Stimulated activated CD4-positive, alpha-beta T cell treated with anti-CD3 and anti-CD28 coated beads, Interleukin-15, amount 100 ng/mL, for 1 hour (primary cell): ENCODE measurements at regions not wholly inside any gene's neighbourhood (a gene's known extent, or its start where the extent isn't known, plus 50 kb on each side); places are given as distances from the start of the nearest gene placed in this dataset.

Experiments used
- DNase-seq, 2 donors: peaks; one replicate each; pipeline ENCODE4 v3.0.0-alpha.2; 2020; ENCODE audit warnings: low read depth in 1 of 2, low spot score in 1 of 2

DNA sequence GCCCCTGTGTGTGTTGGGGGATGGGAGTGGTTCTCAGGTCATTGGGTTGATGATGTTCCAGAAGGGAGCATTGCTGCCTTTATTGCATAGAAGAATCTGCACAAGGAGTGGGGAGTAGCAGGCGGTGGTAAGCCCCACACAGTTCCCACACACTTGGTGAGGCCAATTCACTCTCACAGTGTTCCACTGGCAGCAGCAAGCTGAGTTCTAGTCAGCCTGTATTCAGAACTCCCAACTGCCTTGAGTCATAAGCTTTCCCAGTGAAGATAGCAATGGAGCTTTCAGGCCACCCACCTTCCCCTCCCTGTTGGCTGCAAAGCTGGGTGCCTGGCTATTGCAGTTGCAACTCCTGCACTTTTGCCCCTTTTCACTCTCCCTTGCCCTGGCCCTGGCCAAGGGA, 181.1 kb upstream of the RBMS3 start:
- no peak for DNase-seq

DNA sequence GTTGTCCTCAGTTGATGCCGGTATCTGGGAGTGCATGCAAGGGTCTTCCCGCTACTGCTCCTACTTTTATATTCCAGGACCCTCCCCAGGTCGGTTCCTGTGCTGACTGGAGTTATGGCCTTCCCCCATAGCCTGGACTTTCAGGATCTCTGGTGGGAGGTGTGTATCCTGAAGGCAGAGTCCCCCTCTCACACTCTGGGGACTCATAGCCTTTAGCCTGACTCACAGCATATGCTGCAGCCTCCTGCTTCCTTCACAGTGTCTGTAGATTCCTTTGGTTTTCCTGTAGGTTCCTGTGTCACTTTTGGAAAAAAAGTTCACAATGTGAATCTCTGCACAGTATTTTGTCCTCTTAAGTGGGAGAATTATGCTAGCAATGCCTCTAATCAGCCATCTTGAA, 180.6 kb upstream of the RBMS3 start:
- DNase-seq, result no peak

DNA sequence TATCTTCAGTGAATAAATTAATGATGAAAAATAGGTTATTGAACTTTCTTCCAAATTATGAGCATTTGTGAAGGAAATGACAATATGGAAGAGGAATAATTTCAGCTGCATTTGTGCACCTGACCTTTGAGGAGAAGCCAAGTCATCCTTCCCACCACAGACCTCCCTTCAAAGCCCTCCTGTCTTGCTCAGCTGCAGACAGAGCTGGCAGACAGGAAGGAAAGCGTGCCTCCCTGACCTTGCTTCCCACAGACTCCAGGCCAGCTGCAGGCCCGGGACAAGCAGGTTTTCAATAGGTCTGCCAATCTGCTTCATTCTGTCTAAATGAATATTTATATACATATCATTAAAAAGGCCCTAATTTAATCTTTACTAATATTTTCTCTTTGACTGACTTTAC, 152.9 kb upstream of the RBMS3 start:
- no peak for DNase-seq

DNA sequence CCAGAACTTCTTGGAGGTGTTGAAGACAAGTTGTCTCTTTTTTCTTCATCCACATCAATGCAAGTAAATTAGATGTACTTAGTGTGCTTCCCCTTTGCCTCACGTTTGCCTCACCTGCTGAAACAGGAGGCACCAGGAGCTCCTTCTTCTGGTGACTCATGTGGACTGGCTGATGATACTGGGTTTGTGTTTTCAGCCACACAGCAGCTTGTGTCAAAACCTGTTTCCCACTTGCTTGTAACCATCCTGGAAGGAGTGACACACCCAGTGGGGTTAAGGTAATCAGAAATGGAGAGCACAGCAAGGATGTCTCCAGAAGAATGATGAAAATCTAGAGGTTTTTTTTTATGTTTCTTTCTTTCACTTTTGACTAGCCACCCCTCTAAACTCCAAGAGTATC, 143.3 kb upstream of the RBMS3 start:
- no peak for DNase-seq

DNA sequence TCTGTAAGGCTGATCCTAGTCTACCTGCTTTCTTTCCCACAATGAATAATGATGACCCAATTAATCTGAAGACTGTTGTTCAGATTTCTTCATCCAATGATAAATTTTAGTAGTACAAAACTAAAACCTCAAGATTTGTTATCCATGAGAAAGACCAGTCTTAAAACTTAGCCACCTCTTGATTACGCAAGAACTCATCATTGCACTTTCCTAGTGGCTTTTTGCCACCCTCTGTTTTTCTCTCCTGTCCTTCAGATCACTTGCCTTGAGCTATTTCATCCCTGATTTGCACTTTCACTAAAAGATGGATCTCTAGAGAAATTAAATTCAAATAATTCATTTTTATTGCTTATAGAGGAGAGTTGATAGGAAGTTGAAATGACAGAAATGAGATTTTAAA, 142.7 kb upstream of the RBMS3 start:
- no peak for DNase-seq

DNA sequence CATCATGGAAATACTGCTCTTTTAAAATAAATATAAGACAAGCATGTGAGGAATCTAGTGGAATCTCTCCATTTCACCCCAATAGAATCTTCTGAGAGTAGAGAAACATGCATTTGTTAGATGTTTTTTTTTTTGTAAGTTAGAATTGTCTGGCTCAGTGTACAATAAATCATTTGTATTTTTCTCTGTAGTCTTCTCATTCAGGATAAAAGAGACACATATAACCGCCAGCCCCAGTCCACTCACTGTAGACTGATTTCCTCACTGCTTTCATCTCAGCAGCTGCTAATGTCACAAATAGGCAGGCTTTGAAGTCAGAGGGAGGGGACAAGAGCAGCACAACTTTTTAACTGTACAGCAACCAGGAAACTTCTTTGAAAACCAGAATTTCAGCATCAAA, 140.2 kb upstream of the RBMS3 start:
- DNase-seq, result no peak

DNA sequence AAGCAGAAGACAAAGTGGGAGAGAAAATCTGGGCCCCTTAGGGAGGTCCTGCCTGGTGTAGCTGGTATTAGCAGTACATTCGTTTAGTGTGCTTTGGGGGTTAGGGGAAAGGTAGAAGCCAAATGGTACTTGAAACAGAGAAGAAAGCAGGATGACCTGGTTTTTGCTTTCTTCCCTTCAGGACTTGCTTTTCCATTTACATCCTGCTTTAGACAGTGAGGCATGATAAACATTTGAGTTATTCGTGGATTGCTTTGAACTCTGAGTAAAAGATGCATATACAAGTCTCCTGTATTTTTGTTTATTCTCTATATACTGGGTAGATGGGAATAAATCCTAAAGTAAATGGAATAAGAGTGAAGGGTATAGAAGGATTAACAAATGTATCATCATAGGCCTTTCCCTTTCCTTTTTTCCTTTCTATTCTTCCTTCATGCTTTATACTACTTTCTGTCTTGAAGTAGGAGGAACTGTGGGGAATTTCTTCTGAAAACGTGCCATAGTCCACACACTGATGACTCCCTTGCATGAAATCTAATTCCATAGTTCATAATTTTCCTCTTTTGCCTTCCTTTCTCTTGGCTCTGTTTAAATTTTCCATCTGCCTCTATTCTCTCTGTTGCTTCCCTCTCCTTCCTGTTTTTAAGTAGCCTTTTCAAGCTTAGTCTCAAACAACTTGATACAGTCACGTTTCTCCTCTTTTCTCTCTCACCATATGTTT, 139.5 kb upstream of the RBMS3 start:
- no peak for DNase-seq

DNA sequence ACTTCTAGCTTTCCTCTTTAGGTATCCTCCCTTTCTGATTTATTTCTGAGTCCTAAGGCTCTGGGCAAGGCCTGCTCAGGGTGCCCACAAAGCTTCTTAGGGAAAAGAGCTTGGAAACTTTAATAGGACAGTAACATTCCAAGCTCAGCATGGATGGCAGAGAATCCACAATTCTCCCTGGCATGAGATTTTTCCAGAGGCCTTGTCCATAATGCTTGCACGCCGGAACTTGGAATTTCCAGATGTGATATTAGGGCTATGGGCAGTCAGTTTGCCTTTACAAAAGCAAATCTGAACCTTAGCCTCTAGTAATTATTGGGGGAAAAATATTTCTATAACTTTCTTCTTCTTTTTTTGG, 139.0 kb upstream of the RBMS3 start:
- DNase-seq, result no peak

DNA sequence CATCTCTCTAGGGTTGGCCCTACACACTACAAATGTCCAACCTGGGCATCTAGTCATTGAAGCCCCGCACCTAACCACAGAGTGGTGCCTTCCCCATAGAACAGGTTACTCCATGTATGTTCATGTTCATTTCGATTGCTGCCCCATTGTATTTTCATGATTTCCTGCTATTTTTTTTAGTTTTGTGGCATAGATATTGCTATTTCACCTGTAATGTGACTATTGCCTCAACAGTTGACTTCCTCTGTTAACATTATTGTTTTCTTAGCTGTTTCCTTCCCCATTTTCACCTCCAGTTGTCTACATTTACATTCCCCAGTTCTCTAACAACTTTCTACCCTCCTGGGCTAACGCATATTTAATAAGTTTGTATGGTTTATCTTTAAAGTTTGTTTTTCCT, 137.7 kb upstream of the RBMS3 start:
- no peak for DNase-seq

DNA sequence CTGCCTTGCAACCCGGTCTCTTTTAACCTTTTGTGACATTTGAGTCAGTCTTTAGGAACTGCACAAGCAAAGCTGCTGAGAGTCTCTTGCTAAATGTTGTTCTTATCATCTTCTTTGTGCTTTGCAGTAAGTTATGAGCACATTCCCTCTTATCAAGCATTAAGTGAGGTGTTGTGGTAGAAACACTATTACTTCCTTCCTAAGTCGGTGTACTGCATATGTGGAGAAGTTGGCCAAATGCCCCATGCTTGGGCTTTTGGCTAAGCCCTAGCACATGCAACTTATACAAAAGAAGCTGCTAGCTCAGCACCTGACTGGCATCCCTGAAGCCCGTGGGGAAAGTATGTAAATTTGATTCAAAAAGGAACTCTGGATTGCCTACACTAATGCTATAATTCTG, 136.5 kb upstream of the RBMS3 start:
- no peak for DNase-seq

DNA sequence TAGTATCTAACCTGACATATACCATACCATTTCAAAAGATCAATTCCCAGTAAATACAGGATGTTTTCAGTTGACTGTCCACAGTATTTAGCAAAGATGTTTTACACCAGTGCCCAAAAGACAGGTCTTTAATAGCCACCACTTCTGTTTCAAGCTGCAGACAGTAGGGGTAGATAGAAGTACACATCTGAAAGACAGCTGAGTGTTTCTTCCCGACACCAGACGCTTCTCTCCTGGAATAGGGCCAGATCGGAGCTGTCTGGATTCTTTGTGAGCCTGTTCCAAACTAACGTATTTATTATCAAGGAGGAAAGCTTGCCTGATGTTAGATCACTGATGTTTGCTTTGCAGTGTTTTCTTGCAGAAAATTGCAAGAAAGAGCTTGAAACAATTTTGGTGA, 136.1 kb upstream of the RBMS3 start:
- DNase-seq, result no peak

DNA sequence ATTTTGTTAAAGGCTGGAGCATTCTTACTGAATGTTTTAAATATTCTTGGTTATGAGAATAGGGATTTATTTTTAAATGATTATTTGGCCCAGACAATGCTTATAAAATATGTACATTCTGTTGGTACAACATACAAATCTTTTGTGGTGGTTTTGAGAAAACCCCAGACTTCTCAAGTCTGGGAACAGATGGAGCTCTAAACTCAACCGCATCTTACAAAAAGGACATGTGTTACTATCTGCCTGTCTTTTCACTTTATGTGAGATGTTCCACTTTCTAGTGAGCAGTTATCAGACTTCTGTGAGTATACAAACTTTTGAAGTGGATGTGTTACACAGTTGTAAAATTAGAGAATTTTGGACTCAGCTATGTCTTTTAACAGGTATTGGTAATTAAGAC, 135.5 kb upstream of the RBMS3 start:
- DNase-seq, result no peak

DNA sequence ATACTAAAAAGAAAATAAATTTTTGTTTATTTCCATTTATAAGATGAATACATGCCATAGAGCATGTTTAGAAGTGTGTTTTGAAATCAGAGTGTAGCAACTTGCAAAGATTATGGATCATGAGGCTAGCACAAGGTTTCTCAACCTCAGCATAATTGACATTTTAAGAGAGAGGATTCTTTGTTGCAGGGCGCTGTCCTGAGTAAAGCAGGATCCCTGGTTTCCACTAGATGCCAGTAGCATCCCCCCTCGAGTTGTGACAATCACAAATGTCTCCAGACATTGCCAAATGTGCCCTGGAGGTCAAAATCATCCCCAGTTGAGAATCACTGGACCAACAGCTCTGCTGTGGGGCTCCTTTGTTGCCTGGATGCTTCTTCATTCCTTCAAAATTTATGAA, 128.5 kb upstream of the RBMS3 start:
- no peak for DNase-seq

DNA sequence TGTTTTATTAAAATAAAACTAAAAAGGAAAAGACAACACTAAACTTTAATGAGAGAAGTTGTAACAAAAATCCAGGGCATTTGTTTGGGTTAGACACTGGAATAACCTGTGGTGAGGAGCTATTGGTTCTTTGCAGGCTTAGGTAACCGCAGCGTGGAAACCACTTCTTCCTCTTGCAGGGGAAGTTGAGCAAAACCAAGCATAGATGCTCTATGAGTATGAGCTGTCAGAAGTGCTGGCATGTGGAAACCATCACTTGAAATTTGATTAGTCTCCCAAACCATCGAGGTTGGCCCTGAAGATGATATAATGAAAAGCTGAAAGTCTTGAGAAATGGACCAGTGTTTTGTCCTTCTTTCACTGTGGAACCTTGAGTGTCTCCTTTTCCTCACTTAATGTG, 127.1 kb upstream of the RBMS3 start:
- DNase-seq, result no peak

DNA sequence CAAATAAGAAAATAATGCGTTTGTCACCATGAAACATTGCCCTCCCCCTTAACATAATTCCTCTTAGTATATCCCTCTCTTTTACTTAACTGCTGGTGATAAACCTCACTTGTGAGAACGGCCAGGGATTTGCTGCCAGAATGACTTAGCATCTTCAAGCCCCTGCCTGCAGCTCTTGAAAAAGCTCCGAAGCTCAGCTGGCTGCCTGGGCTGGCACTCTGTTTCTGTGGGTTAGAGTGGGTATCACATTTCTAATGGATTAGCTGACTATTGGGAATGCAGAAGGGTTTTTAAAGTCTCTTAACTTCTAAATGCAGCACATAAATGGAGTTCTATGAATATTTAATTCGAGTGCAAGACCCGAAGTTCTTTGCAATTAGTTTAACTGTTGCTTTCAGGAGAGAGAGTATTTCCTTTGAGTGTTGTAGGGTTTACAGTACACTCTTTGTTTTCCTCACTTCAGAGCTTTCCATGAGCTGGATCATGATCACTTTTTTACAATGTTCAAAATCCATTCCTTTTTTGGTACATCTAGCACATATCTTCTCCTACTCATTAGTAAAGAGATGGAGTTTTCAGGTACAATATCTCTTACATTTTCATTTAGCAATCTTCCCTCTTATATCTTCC, 124.7 kb upstream of the RBMS3 start:
- no peak for DNase-seq

DNA sequence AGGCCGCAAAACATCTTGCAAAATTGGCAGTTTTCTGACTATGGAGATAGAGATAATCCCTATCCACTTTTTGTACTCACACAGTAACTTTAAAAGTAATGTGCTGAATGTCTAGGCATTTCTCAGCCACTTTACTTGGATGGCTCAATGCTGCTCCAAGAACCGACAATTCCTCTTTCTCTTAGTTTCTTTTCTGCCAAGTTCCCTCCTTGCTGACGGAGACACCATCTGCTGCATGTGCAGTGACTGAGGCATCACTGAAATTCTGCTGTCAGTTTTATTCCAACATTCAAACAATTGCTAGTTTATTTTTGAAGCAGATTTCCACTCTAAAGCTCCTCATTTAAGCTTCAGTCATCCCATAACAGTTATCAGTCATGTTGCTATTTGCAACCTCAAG, 116.0 kb upstream of the RBMS3 start:
- no peak for DNase-seq

DNA sequence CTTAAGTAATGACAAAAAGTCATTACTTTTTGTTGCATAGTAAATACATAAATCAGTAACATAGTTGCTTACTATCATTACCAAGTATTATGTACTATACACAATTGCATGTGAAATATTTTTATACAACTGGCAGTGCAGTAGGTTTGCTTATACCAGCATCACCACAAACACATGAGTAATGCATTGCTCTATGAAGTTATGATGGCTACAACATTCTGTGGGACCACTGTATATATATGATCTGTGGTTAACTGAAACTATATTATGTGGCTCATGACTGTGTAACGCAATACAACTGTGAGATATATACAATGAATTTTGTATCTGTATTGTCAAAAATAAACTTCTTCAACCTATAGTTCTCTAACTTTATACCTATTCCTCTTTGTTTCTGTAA, 113.7 kb upstream of the RBMS3 start:
- DNase-seq, result no peak

DNA sequence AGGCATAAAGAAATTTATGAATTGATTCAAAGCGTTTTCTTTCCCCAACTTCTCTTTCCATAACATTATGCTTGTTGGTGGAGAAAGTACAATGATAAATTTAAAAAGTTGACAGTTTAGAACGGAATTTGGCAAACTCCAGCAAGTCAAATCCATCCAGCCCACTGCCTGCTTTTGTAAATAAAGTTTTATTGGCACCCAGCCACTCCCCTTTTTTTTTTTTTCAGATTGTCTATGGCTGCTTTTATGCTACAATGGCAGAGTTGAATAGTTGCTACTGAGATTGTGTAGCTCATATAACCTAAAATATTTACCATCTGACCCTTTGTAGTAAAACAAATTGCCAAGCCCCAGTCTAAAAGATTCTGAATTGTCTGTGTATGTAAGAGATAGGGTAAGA, 112.8 kb upstream of the RBMS3 start:
- DNase-seq, result no peak

DNA sequence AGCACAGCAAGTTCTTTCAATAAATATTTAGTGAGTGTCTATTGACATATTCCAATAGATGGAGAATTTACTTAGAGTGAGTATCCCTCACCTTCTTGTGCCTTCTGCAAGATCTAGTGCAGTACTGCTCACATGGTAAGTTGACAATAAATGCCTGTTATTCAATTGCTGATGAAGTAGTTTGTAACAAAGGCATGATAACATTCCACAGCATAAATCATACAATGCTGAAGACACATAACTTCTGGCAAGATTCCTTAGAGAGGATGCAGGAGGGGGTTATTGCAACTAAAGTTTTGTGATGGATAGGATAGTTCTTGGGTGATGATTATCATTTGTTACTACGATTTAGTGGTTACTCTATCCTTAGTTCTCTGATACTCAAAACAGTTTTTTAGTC, 112.2 kb upstream of the RBMS3 start:
- no peak for DNase-seq

DNA sequence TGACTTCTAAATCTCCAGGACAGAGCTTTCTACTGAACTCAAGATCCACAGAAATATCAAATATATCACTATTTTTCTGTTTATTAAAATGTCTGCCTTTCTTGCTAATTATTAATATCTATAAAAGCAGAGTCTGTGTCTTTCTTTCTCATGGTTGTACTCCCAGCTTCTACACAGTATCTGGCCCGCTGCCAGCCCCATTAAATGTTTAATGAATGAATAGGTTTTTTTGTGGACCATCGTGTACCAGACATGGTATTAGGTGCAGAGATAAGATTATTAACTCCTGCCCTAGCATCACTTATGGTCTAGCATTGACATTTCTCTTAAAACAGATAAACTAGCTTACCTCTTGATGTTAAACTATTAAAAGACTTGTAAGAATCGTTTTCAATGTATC, 111.4 kb upstream of the RBMS3 start:
- no peak for DNase-seq

DNA sequence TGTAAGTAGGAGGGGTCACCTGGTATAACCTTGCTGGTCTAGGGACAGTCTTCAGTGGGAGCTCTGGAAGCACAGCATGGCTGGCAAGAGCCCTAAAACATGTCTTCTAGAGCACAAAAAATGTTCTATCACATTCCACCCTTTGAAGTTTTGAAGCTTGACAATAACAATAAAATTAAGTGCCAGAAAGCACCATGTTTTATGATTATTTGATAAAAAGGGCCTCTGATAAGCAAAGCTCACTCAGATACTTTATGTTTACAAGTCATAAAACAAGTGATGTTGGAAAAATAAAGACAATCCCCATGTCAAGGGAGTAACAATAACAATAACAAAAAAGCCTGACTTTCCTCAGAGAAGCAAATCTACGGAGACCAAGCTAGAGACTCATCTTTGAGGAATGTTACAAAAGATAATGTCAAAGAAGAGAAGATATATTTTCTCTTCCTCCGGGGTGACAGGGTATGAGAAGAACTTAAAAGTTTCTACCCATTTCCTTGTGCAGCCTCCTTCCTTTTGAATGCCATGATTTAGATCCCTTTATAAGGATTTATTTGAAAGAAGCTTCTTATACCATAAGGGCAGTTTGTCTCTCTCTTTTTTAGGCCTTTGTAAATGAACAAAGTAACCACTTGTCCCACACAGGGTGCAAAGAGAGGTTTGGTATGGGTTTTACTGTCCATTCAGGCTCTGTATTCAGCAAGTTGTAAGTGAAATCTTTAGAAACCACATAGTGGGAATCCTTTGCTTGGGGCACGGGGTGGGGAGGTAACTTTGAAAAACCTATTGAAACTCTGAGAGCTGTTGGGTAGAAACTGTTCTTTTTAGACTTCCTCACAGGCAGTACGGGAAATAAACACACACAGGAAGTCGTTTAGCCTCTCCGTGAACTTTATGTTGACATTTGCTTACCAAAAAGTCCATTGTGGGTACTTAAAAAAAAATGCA, 109.6 kb upstream of the RBMS3 start:
- no peak for DNase-seq

DNA sequence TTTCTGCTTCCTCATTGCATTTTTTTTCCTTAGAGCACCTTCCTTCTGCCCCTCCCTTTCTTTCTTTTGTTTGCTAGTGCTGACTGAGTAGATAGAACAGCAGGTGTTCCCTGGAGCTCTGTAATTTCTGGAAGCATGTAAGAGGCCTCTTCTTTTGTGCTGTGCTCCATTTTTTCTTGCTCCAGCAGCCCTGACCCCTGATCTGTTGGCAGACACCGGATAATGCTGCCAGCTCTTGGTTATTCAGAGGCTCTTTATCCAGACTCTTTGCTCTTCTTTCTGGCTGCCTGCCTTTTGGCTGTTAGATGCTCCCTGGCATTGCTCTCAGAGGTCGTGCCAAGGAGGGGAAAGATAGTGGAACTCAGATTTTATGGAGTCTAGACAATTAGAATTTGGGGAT, 104.4 kb upstream of the RBMS3 start:
- DNase-seq, result no peak
